ENCODE measurements at regions not wholly inside any gene's neighbourhood (a gene's known extent, or its start where the extent isn't known, plus 50 kb on each side); places are given as distances from the start of the nearest gene placed in this dataset.

GRCh38 chr5:15447209-15447608 lies 52.8 kb upstream of the FBXL7 start:
- H3K4me3 Mint-ChIP-seq, result no peak overlapping the region
- no peak overlapping the region for H3K27ac Mint-ChIP-seq
- no peaks in the 10 kb centered on the region for H3K36me3 Mint-ChIP-seq (ENCODE audit: low read depth)
- H3K9me3 Mint-ChIP-seq, result peaks cover 41% of the 10 kb centered on the region
- DNase-seq (ENCODE audit: low spot score), result no peak
- H3K27me3 Mint-ChIP-seq (ENCODE audit: low read depth), result no peaks in the 10 kb centered on the region
- no peaks in the 10 kb centered on the region for H3K4me1 Mint-ChIP-seq (ENCODE audit: low read depth)

GRCh38 chr5:15446552-15446951 lies 53.4 kb upstream of the FBXL7 start:
- no peak overlapping the region for H3K27ac Mint-ChIP-seq
- no peaks in the 10 kb centered on the region for H3K4me1 Mint-ChIP-seq (ENCODE audit: low read depth)
- H3K36me3 Mint-ChIP-seq (ENCODE audit: low read depth), result no peaks in the 10 kb centered on the region
- no peaks in the 10 kb centered on the region for H3K27me3 Mint-ChIP-seq (ENCODE audit: low read depth)
- no peak for DNase-seq (ENCODE audit: low spot score)
- H3K9me3 Mint-ChIP-seq, result peaks cover 39% of the 10 kb centered on the region
- no peak overlapping the region for H3K4me3 Mint-ChIP-seq

GRCh38 chr5:15442193-15442570 lies 57.8 kb upstream of the FBXL7 start:
- Mint-ChIP-seq H3K4me1 (ENCODE audit: low read depth) (no peaks in the 10 kb centered on the region), H3K27ac (no peak overlapping the region), H3K27me3 (ENCODE audit: low read depth) (no peaks in the 10 kb centered on the region), H3K4me3 (no peak overlapping the region), H3K9me3 (peaks cover 26% of the 10 kb centered on the region), H3K36me3 (ENCODE audit: low read depth) (no peaks in the 10 kb centered on the region)
- DNase-seq (ENCODE audit: low spot score), result no peak

- H3K4me3 Mint-ChIP-seq, result no peak overlapping the region
- peaks cover 26% of the 10 kb centered on the region for H3K9me3 Mint-ChIP-seq
- H3K4me1 Mint-ChIP-seq (ENCODE audit: low read depth), result no peaks in the 10 kb centered on the region
- no peaks in the 10 kb centered on the region for H3K27me3 Mint-ChIP-seq (ENCODE audit: low read depth)
- H3K27ac Mint-ChIP-seq, result no peak overlapping the region
- no peaks in the 10 kb centered on the region for H3K36me3 Mint-ChIP-seq (ENCODE audit: low read depth)
- DNase-seq (ENCODE audit: low spot score), result no peak
Observed at GRCh38 chr5:15441433-15442192, 58.4 kb upstream of the FBXL7 start.

- no peak overlapping the region for H3K27ac Mint-ChIP-seq
- no peaks in the 10 kb centered on the region for H3K27me3 Mint-ChIP-seq (ENCODE audit: low read depth)
- no peak for DNase-seq (ENCODE audit: low spot score)
- no peak overlapping the region for H3K4me3 Mint-ChIP-seq
- H3K36me3 Mint-ChIP-seq (ENCODE audit: low read depth), result no peaks in the 10 kb centered on the region
- H3K4me1 Mint-ChIP-seq (ENCODE audit: low read depth), result no peaks in the 10 kb centered on the region
- peaks cover 26% of the 10 kb centered on the region for H3K9me3 Mint-ChIP-seq
Observed at GRCh38 chr5:15440434-15440833, 59.5 kb upstream of the FBXL7 start.

- H3K27ac Mint-ChIP-seq, result no peak overlapping the region
- H3K4me3 Mint-ChIP-seq, result no peak overlapping the region
- H3K27me3 Mint-ChIP-seq (ENCODE audit: low read depth), result no peaks in the 10 kb centered on the region
- no peak for DNase-seq (ENCODE audit: low spot score)
- no peaks in the 10 kb centered on the region for H3K4me1 Mint-ChIP-seq (ENCODE audit: low read depth)
- peaks cover 26% of the 10 kb centered on the region for H3K9me3 Mint-ChIP-seq
- H3K36me3 Mint-ChIP-seq (ENCODE audit: low read depth), result no peaks in the 10 kb centered on the region
Observed at GRCh38 chr5:15439801-15440200, 60.2 kb upstream of the FBXL7 start.

- Mint-ChIP-seq H3K4me1 (ENCODE audit: low read depth) (no peaks in the 10 kb centered on the region), H3K4me3 (no peak overlapping the region), H3K9me3 (peaks cover 23% of the 10 kb centered on the region), H3K36me3 (ENCODE audit: low read depth) (no peaks in the 10 kb centered on the region), H3K27me3 (ENCODE audit: low read depth) (no peaks in the 10 kb centered on the region), H3K27ac (no peak overlapping the region)
- DNase-seq (ENCODE audit: low spot score), result no peak
Observed at GRCh38 chr5:15433709-15434108, 66.3 kb upstream of the FBXL7 start.

GRCh38 chr5:15431923-15432322 lies 68.1 kb upstream of the FBXL7 start:
- Mint-ChIP-seq H3K9me3 (peaks cover 23% of the 10 kb centered on the region), H3K4me3 (no peak overlapping the region), H3K36me3 (ENCODE audit: low read depth) (no peaks in the 10 kb centered on the region), H3K27me3 (ENCODE audit: low read depth) (no peaks in the 10 kb centered on the region), H3K4me1 (ENCODE audit: low read depth) (no peaks in the 10 kb centered on the region), H3K27ac (no peak overlapping the region)
- no peak for DNase-seq (ENCODE audit: low spot score)

GRCh38 chr5:15425766-15426165 lies 74.2 kb upstream of the FBXL7 start:
- Mint-ChIP-seq H3K9me3 (peaks cover 19% of the 10 kb centered on the region), H3K4me1 (ENCODE audit: low read depth) (no peaks in the 10 kb centered on the region), H3K27ac (no peak overlapping the region), H3K36me3 (ENCODE audit: low read depth) (no peaks in the 10 kb centered on the region), H3K27me3 (ENCODE audit: low read depth) (no peaks in the 10 kb centered on the region), H3K4me3 (no peak overlapping the region)
- DNase-seq (ENCODE audit: low spot score), result no peak

- no peaks in the 10 kb centered on the region for H3K36me3 Mint-ChIP-seq (ENCODE audit: low read depth)
- H3K9me3 Mint-ChIP-seq, result peaks cover 15% of the 10 kb centered on the region
- DNase-seq (ENCODE audit: low spot score), result no peak
- no peaks in the 10 kb centered on the region for H3K4me1 Mint-ChIP-seq (ENCODE audit: low read depth)
- no peak overlapping the region for H3K27ac Mint-ChIP-seq
- no peak overlapping the region for H3K4me3 Mint-ChIP-seq
- H3K27me3 Mint-ChIP-seq (ENCODE audit: low read depth), result no peaks in the 10 kb centered on the region
Observed at GRCh38 chr5:15424769-15425168, 75.2 kb upstream of the FBXL7 start.

GRCh38 chr5:15421921-15422412 lies 78.0 kb upstream of the FBXL7 start:
- no peak overlapping the region for H3K4me3 Mint-ChIP-seq
- no peak for DNase-seq (ENCODE audit: low spot score)
- H3K9me3 Mint-ChIP-seq, result peaks cover 20% of the 10 kb centered on the region
- H3K36me3 Mint-ChIP-seq (ENCODE audit: low read depth), result no peaks in the 10 kb centered on the region
- H3K27me3 Mint-ChIP-seq (ENCODE audit: low read depth), result no peaks in the 10 kb centered on the region
- H3K27ac Mint-ChIP-seq, result no peak overlapping the region
- no peaks in the 10 kb centered on the region for H3K4me1 Mint-ChIP-seq (ENCODE audit: low read depth)

GRCh38 chr5:15421381-15421780 lies 78.6 kb upstream of the FBXL7 start:
- Mint-ChIP-seq H3K27ac (no peak overlapping the region), H3K4me1 (ENCODE audit: low read depth) (no peaks in the 10 kb centered on the region), H3K4me3 (no peak overlapping the region), H3K27me3 (ENCODE audit: low read depth) (no peaks in the 10 kb centered on the region), H3K9me3 (peaks cover 24% of the 10 kb centered on the region), H3K36me3 (ENCODE audit: low read depth) (no peaks in the 10 kb centered on the region)
- DNase-seq (ENCODE audit: low spot score), result no peak

- Mint-ChIP-seq H3K36me3 (ENCODE audit: low read depth) (no peaks in the 10 kb centered on the region), H3K4me1 (ENCODE audit: low read depth) (no peaks in the 10 kb centered on the region), H3K4me3 (no peak overlapping the region), H3K27ac (no peak overlapping the region), H3K9me3 (peaks cover 31% of the 10 kb centered on the region), H3K27me3 (ENCODE audit: low read depth) (no peaks in the 10 kb centered on the region)
- DNase-seq (ENCODE audit: low spot score), result no peak
Observed at GRCh38 chr5:15420201-15420600, 79.8 kb upstream of the FBXL7 start.

GRCh38 chr5:15417156-15417555 lies 82.8 kb upstream of the FBXL7 start:
- Mint-ChIP-seq H3K4me3 (no peak overlapping the region), H3K36me3 (ENCODE audit: low read depth) (no peaks in the 10 kb centered on the region), H3K27me3 (ENCODE audit: low read depth) (no peaks in the 10 kb centered on the region), H3K4me1 (ENCODE audit: low read depth) (no peaks in the 10 kb centered on the region), H3K27ac (no peak overlapping the region), H3K9me3 (peaks cover 47% of the 10 kb centered on the region)
- DNase-seq (ENCODE audit: low spot score), result no peak

GRCh38 chr5:15406478-15406877 lies 93.5 kb upstream of the FBXL7 start:
- H3K27me3 Mint-ChIP-seq (ENCODE audit: low read depth), result no peaks in the 10 kb centered on the region
- H3K4me1 Mint-ChIP-seq (ENCODE audit: low read depth), result no peaks in the 10 kb centered on the region
- peaks cover 34% of the 10 kb centered on the region for H3K9me3 Mint-ChIP-seq
- no peaks in the 10 kb centered on the region for H3K36me3 Mint-ChIP-seq (ENCODE audit: low read depth)
- H3K27ac Mint-ChIP-seq, result no peak overlapping the region
- DNase-seq (ENCODE audit: low spot score), result no peak
- H3K4me3 Mint-ChIP-seq, result no peak overlapping the region

All from T-helper 2 cell treated with Interferon-gamma antibody and Interleukin-4, amounts not matched to agents 5 μg/mL and 100 μg/mL, for 36 hours (primary cell).